RWPE1 (cell line): ENCODE measurements at regions not wholly inside any gene's neighbourhood (a gene's known extent, or its start where the extent isn't known, plus 50 kb on each side); places are given as distances from the start of the nearest gene placed in this dataset.

ENCODE experiments used
- CTCF ChIA-PET: fragments of 350-600 bp; sonication (Branson Sonifier 250); formaldehyde crosslinking; extraction: SDS; loops from one replicate; lab custom pipeline; 2021; lab: Yijun Ruan, JAX
- POLR2A ChIA-PET: fragments of 400-600 bp; formaldehyde crosslinking; extraction: SDS; loops from one replicate; lab custom pipeline; 2020; ENCODE audit warnings: antibody characterized with exemption; ENCODE audit not compliant: low non-redundant PET; lab: Yijun Ruan, JAX
- DNase-seq: peaks from one replicate; pipeline ENCODE4 v3.0.0; 2012; ENCODE audit warnings: low spot score
- H3K27ac ChIP-seq: fragments of 450-650 bp; 2 replicates; pipeline ENCODE4 v1.5.1; 2017
- CTCF ChIP-seq: fragments of 450-650 bp; conservative IDR thresholded peaks from 2 replicates; pipeline ENCODE4 v1.5.1; 2017; ENCODE audit warnings: low read depth, mild to moderate bottlenecking

DNA sequence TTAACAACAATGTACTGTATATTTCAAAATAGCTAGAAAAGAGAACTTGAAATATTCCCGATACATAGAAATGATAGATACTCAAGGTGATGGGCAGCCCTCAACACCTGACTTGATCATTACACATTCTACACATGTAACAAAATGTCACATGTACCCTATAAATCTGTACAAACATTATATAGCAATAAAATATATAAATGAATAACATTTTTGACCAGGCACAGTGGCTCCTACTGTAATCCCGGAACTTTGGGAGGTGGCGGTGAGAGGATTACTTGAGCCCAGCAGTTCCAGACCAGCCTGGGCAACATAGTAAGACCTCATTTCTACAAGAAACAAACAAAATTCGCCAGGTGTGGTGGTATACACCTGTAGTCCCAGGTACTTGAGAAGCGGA is 659.5 kb upstream of the NRP1 start:
- no peak overlapping the region for H3K27ac ChIP-seq
- no peak for DNase-seq
- CTCF ChIA-PET: no interaction called here
- no peak for TF ChIP-seq CTCF
- POLR2A ChIA-PET: no interaction called here

DNA sequence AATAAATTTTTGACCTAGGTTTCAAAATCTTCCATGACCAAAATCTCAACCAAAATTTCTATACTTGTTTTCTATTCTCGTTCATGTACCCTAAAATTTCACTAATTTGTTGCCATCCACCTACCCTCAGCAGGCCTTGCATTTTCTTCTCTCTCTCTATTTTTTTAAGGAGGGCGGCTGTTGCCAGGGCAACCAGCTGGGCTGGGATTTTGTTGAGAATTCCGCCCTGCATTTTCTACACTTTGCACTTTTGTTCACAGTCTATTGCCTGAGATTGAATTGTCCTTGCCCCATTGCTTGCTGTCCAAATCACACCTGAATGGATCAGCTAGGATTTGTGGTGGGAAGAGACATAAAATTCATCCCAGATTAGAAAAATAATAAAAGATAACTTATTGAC is 657.5 kb upstream of the NRP1 start:
- H3K27ac ChIP-seq: no peak overlapping the region
- POLR2A ChIA-PET: no interaction called here
- CTCF ChIA-PET: no interaction called here
- DNase-seq: no peak
- TF ChIP-seq CTCF: no peak

DNA sequence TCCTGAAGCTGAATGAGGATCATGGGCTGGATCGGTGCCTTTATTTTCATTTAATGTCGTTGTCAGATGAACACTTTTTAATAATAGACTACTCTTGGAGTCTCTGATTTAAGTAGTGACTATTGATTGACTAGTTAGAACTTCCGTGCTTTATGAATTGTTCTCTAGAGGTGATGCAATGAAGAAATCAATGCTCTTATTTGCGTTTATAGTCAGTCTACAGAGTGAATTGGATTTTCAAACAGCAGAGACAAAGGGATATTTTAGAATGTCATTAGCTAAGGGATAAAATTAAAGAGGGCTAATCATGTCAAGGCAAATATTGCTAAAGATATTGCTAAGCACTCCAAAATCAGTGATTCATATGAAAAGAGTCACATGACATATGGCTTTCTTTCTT is 652.0 kb upstream of the NRP1 start:
- POLR2A ChIA-PET: no interaction called here
- no peak for TF ChIP-seq CTCF
- CTCF ChIA-PET: no interaction called here
- H3K27ac ChIP-seq: no peak overlapping the region
- no peak for DNase-seq

GRCh38 chr10:33986016-33986415 is 651.5 kb upstream of the NRP1 start:
- POLR2A ChIA-PET: no interaction called here

GRCh38 chr10:33982995-33983394 is 648.5 kb upstream of the NRP1 start:
- no peak for TF ChIP-seq CTCF
- ChIA-PET POLR2A (no interaction called here), CTCF (no interaction called here)
- H3K27ac ChIP-seq: no peak overlapping the region
- peak; percentile 25 for DNase-seq

More at GRCh38 chr10:33986016-33986415, 651.5 kb upstream of the NRP1 start:
- CTCF ChIA-PET: no interaction called here
- DNase-seq: no peak
- no peak for TF ChIP-seq CTCF
- H3K27ac ChIP-seq: no peak overlapping the region

- H3K27ac ChIP-seq: no peak overlapping the region
- ChIA-PET POLR2A (no interaction called here), CTCF (interaction anchor here (0.6 kb wide), 1 partner anchor 669 kb away, joined by 3 read pairs; no protein-coding TSS in a partner anchor)
- DNase-seq: no peak
- TF ChIP-seq CTCF: no peak
These were observed 646.8 kb upstream of the NRP1 start for GRCh38 chr10:33981301-33981700.

GRCh38 chr10:33979195-33979594 is 644.7 kb upstream of the NRP1 start:
- no peak for TF ChIP-seq CTCF
- ChIA-PET POLR2A (no interaction called here), CTCF (no interaction called here)
- no peak overlapping the region for H3K27ac ChIP-seq
- DNase-seq: no peak
